COLO829 (cell line): ENCODE measurements at regions not wholly inside any gene's neighbourhood (a gene's known extent, or its start where the extent isn't known, plus 50 kb on each side); places are given as distances from the start of the nearest gene placed in this dataset.
"Not testable (repeated sequence)": the region's sequence is repeated elsewhere in the genome, so short reads cannot be mapped to it uniquely, and the experiment has no call there.

Experiments used
- DNase-seq: peaks from one replicate; pipeline ENCODE4 v3.0.0; 2012; ENCODE audit warnings: low spot score

- DNase-seq, result not testable (repeated sequence)
Observed at GRCh38 chr21:9572782-9573181, 948.6 kb upstream of the TPTE start.

DNA sequence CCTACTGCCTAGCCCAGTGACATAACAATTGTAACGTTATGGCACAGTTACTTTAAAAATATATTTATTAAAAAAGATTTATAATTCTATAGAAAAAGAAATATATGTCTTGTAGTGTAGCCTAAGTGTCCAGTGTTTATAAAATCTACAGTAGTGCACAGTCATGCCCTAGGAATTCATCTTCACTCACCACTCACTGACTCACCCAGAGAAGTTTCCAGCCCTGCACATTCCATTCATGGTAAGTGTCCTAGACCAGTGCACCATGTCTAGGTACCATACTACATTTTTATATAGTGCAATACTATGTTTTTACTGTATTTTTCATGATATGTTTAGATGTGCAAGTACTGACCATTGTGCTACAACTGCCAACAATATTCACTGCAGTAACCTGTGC, 947.9 kb upstream of the TPTE start:
- not testable (repeated sequence) for DNase-seq

DNA sequence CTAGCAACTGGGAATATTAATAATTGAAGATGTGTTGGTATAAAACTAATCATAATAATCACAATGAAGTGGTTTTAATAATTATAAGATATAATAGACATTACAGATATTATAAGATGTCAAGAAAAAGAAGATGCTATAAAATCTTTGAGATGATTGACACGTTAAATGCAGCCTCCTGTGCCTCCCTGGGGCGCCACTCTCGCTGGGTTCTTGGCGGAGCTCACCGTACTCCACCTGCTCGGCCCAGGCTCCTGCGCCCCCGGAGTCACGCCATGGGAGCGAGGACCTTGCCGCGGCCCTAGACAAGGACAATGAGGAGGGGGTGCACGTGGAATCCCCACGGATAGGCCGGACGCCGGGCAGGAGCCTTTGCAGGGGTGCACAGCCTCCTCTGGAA, 942.1 kb upstream of the TPTE start:
- DNase-seq, result not testable (repeated sequence)

DNA sequence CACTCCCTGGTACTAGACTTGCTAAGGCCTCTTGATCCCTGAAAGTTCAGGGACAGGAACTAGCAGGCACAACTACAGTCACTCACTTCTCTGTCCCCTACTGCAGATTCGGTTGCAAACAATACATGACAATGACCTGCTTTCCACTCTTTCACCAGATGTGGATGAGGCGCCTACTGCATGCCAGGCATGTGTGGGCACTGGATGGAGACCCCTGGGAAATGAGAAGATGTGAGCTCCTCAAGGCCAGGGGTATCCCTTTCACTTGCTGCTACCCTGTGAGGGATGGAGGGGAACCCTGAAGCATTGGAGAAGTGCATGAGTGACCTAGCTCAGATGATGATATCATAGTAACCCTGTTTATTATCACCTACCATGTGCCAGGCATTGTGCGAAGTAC, 933.4 kb upstream of the TPTE start:
- DNase-seq, result not testable (repeated sequence)

GRCh38 chr21:9592591-9592990, 928.8 kb upstream of the TPTE start:
- not testable (repeated sequence) for DNase-seq

DNA sequence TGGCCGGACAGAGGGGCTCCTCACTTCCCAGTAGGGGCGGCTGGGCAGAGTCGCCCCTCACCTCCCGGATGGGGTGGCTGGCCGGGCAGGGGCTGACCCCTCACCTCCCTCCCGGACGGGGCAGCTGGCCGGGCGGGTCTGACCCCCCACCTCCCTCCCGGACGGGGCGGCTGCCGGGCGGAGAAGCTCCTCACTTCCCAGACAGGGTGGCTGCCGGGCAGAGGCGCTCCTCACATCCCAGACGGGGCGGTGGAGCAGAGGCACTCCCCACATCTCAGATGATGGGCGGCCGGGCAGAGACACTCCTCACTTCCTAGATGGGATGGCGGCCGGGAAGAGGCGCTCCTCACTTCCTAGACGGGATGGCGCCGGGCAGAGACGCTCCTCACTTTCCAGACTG, 927.7 kb upstream of the TPTE start:
- DNase-seq, result not testable (repeated sequence)

GRCh38 chr21:9614011-9614410, 907.4 kb upstream of the TPTE start:
- DNase-seq, result not testable (repeated sequence)

- DNase-seq, result not testable (repeated sequence)
Observed at GRCh38 chr21:9621121-9621793, 900.1 kb upstream of the TPTE start.

- DNase-seq, result not testable (repeated sequence)
Observed at GRCh38 chr21:9628051-9628450, 893.3 kb upstream of the TPTE start.

GRCh38 chr21:9647409-9647808, 874.0 kb upstream of the TPTE start:
- not testable (repeated sequence) for DNase-seq

GRCh38 chr21:9648331-9648730, 873.1 kb upstream of the TPTE start:
- not testable (repeated sequence) for DNase-seq

- DNase-seq, result not testable (repeated sequence)
Observed at GRCh38 chr21:9648947-9649720, 872.2 kb upstream of the TPTE start.

DNA sequence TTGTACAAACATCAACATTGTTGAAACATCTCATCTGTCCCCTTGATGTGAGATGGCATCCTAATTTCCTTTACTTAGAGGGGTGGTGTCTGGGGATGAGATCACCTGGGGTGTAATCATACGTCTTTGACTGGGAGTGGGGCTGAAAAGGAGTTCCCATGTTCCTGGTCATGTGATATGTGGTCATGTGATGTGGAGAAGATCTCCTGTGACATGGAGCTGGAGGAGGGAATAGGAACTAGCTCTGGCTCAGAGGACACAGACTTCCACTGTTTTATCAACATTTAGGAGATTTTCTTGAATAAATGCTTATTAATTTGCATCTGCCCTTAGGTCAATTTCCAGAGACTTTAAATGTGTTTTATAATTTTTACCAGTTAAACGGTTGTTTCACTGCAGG, 868.6 kb upstream of the TPTE start:
- DNase-seq, result not testable (repeated sequence)

- DNase-seq, result not testable (repeated sequence)
Observed at GRCh38 chr21:9655221-9655620, 866.2 kb upstream of the TPTE start.

GRCh38 chr21:9656455-9656854, 864.9 kb upstream of the TPTE start:
- DNase-seq, result not testable (repeated sequence)

DNA sequence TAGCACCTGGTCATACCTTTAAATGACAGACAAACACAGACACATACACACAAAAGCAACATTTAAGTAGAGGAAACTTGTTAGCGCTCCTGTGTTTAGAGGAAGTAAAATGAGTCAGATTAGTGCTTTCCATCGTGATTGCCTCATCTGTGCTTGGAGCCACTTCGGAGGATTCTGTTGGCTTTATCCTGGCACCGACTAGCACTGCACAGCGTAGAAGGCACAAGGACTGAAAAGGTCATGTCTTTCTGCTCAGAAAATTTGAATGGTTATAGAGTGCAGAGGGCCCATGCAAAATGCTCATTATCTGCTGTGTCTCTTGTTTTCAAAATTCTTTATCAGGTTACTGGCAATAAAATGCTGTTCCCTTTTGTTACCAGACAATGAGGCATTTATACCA, 863.6 kb upstream of the TPTE start:
- peak; percentile 28 for DNase-seq

DNA sequence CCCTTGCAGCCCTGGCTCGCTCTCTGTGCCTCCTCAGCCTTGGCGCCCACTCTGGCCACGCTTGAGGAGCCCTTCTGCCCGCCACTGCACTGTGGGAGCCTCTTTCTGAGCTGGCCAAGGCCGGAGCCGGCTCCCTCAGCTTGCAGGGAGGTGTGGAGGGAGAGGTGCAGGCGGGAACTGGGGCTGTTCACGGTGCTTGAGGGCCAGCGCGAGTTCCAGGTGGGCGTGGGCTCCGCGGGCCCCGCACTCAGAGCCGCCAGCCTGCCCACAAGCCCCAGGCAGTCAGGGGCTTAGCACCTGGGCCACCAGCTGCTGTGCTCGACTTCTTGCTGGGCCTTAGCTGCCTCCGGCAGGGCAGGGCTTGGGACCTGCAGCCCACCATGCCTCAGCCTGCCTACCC, 861.5 kb upstream of the TPTE start:
- DNase-seq, result not testable (repeated sequence)

DNA sequence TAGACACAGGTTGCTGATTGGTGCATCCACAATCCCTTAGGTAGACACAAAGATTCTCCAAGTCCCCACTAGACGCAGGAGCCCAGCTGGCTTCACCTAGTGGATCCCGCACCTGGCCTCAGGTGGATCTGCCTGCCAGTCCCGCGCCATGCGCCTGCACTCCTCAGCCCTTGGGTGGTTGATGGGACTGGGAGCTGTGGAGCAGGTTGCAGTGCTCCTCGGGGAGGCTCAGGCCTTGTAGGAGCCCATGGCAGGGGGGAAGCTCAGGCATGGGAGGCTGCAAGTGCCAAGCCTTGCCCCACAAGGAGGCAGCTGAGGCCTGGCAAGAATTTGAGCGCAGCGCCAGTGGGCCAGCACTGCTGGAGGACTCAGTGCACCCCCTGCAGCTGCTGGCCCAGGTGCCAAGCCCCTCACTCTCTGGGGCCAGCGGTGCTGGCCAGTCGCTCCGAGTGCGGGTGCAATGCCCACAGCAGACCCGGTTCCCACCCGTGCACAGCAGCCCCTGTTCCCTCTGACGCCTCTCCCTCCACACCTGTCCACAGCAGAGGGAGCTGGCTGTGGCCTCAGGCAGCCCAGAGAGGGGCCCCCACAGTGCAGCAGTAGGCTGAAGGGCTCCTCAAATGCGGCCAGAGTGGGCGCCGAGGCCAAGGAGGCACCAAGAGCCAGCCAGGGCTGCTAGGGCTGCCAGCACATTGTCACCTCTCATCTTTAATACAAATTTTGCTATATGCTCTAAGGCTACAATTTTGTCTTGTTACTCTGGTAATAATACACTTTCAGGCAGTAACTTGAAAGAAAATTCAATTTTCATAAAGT, 857.3 kb upstream of the TPTE start:
- DNase-seq, result not testable (repeated sequence)

DNA sequence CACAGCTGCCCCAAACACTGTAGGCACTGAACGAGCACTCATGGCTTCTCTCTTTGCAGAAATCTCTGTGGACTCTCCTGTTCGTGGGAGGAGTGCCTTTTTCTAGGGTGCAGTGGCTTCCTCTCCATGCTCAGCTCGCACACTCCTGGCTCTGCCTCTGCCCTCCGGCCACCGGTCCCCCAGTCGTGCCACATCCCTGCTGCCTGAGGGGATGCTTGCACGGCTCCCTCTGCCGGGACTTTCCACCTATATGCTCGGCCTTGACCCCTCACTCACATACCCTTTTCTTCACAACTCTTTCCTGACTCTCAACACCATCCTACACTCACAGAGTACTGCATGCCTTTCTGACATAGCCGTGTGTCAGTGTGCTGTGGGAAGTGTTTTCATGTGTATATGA, 845.6 kb upstream of the TPTE start:
- not testable (repeated sequence) for DNase-seq

- DNase-seq, result not testable (repeated sequence)
Observed at GRCh38 chr21:9679029-9679428, 842.4 kb upstream of the TPTE start.

- DNase-seq, result not testable (repeated sequence)
Observed at GRCh38 chr21:9688945-9689344, 832.4 kb upstream of the TPTE start.

DNA sequence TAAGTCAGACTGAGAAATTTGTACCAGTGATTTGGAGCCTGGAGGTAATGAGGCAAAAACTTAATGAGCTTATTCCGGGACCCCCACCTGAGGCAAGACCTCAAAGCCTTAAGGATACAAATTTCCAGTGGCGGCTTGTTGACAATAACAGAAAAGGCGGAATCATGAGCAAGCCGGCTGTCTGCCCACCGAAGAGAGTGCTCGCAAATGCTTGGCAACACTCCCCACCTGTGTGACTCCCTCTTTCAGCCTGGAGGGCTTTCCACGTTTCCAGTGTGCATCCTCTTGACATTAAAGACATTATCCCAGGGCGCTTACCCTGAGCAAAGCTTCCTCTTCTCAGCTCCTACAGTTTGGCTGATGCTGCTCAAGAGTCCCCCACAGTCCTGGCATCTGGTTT, 830.4 kb upstream of the TPTE start:
- not testable (repeated sequence) for DNase-seq

DNA sequence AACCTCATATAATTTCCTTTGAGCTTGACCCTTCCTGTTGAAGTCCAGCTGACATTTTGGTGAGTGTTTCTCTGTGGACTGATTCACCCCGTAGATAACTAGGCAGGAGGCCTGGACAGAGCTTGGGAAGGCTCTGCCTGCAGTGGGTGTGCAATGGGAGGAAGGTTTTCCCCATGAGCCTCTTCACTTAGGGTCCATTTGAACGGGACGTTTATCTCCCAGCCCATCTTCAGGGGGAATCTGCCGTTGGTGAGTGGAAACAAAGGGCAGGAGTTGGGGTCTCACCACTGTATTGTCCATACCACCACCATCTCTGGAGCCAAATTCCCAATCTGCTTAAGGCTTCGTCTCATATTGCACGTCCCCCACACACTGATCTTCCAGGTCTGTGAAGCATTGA, 825.6 kb upstream of the TPTE start:
- not testable (repeated sequence) for DNase-seq
